UCSD-AML1 (cell line): ENCODE measurements at regions not wholly inside any gene's neighbourhood (a gene's known extent, or its start where the extent isn't known, plus 50 kb on each side); places are given as distances from the start of the nearest gene placed in this dataset.
A peak's percentile ranks its signal among the peaks of the same experiment; 100 is the strongest.
"Not testable (repeated sequence)": the region's sequence is repeated elsewhere in the genome, so short reads cannot be mapped to it uniquely, and the experiment has no call there.

Source experiments
- DNase-seq: peaks from one replicate; lab custom pipeline; 2025; ENCODE audit not compliant: unreplicated experiment; lab: John Stamatoyannopoulos, UW

DNA sequence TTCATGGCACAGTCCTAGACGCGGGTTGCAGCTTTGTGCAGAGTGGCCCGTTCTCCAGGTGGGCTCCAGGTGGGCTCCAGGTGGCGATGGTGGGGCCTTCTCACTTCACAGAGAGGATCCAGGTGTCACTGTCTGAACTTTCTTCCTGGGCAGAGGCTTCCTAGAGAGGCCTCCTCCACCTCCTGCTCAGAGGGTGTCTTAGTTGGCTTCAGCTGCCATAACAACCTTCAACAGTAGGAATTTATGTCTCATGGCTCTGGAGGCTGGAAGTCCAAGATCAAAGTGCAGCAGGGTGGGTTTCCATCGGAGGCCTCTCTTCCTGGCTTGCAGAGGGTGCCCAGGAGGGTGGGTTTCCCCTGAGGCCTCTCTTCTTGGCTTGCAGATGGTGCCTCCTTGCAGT lies 125.1 kb downstream of the GLRX3 start:
- DNase-seq: no peak

DNA sequence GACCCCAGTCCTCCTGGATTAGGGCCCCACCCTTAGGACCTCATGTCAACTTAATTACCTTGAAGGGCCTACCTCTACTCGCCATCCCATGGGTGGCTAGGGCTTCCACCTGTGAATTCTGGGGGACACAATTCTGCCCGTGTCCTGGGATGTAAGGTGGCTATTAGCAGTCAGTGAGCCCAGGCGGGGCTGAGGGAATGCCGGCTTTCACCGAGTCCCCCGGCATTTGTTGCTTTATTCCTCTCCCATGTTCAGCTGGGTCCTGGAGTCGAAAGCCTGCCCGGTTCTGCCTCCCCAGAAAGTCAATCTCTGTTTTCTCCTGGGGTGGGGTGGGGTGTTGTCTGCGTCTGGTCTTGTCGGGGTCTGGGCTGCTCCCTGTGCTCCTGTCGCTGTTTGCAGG lies 125.6 kb downstream of the GLRX3 start:
- DNase-seq: no peak

DNA sequence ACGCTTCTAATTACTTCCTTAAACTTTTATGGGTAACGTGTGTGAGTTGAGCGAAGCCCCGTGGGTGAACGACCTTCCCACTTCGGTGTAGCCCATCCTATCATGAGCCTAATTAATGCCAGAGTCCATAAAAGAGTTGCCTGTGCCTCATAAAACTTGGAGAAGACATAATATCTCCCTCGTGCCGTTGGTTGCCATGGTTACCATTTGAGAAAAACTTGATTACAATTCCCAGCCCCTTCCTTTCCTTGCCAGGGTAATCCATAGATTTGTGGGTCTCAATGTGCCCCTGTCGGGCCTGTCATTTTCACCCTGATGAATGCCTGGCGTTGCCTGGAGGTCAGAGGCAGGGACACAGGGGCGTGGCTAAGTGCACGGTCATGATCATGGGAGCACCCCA lies 127.1 kb downstream of the GLRX3 start:
- no peak for DNase-seq

- DNase-seq: no peak
Observed at GRCh38 chr10:130265542-130265941, 129.4 kb downstream of the GLRX3 start.

- DNase-seq: no peak
Observed at GRCh38 chr10:130282492-130283218, 146.5 kb downstream of the GLRX3 start.

DNA sequence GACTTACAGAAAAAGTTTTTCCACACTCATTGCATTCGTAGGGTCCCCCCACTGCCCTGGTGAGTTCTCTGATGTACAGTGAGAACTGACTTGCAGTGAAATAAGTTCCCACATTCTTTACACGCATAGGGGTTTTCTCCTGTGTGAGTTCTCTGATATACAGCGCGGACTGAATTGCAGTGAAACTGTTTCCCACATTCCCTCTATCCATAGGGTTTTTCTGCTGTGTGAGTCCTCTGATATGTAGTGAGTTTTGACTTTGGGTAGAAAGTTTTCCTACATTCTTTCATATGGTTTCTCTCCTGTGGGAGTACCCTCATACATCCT lies 147.0 kb downstream of the GLRX3 start:
- no peak for DNase-seq

DNA sequence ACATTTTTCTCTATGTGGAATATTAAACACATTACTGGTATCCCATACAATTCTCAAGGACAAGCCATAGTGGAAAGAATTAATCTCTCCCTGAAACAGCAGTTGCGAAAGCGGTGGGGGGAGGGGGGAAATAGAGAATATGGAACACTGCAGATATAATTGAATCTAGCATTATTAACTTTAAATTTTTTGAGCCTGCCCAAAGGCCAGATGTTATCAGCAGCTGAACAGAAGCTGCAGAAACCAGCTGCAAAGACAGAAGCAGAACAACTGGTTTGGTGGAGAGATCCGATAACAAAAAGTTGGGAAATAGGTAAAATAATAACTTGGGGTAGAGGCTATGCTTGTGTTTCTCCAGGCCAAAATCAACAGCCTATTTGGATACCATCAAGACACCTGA lies 159.6 kb downstream of the GLRX3 start:
- DNase-seq: not testable (repeated sequence)

- peak; percentile 92 for DNase-seq
Observed at GRCh38 chr10:130300608-130301020, 164.4 kb downstream of the GLRX3 start.

- DNase-seq: peak; percentile 92
Observed at GRCh38 chr10:130301021-130301892, 165.1 kb downstream of the GLRX3 start.

GRCh38 chr10:130326954-130327353 lies 190.8 kb downstream of the GLRX3 start:
- DNase-seq: no peak

- DNase-seq: no peak
Observed at GRCh38 chr10:130329792-130330191, 193.6 kb downstream of the GLRX3 start.

DNA sequence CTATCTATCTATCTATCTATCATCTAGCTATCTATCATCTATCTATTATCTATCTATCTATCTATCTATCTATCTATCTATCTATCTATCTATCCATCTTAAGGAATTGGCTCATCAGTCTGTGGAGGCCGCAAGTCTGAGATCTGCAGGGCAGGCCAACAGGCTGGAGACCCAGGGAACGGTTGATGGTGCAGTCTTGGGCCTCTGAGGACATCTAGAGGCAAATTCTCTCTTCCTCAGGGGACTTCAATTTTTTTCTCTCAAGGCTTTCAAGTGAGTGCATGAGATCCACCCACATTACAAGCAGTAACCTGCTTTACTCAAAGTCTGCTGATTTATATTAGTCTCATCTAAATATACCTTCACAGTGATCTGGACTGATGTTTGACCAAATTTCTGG lies 197.0 kb downstream of the GLRX3 start:
- DNase-seq: no peak

GRCh38 chr10:130335336-130335735 lies 199.1 kb downstream of the GLRX3 start:
- no peak for DNase-seq

GRCh38 chr10:130336617-130337304 lies 200.6 kb downstream of the GLRX3 start:
- DNase-seq: no peak

- DNase-seq: no peak
Observed at GRCh38 chr10:130337305-130337640, 201.1 kb downstream of the GLRX3 start.

- DNase-seq: no peak
Observed at GRCh38 chr10:130337696-130338635, 201.8 kb downstream of the GLRX3 start.

DNA sequence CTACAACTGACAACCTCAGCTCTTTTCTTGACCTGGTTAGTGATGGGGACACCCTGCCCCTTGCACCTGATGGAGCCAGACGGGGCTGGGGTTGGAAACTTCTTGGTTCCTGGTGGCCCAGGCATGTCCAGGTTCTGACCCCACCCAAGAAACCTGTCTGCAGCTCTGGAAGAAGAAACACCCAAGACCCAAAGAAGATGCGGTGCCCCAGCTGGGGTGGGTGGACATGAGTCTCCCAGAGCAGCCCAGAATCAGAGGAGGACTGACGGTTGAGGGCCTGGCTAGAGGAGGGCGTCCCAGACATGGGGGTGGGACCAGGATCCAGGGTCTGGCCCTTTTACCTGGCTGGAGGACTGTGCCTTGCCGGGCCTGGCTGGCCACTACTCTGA lies 202.4 kb downstream of the GLRX3 start:
- no peak for DNase-seq

- no peak for DNase-seq
Observed at GRCh38 chr10:130339091-130339490, 202.9 kb downstream of the GLRX3 start.

- no peak for DNase-seq
Observed at GRCh38 chr10:130339911-130340310, 203.7 kb downstream of the GLRX3 start.

- DNase-seq: no peak
Observed at GRCh38 chr10:130340816-130341215, 204.6 kb downstream of the GLRX3 start.

GRCh38 chr10:130341356-130341755 lies 205.2 kb downstream of the GLRX3 start:
- DNase-seq: peak; percentile 29
